SK-MEL-5 (cell line): ENCODE measurements at regions not wholly inside any gene's neighbourhood (a gene's known extent, or its start where the extent isn't known, plus 50 kb on each side); places are given as distances from the start of the nearest gene placed in this dataset.

Source experiments
- DNase-seq: peaks from one replicate; pipeline ENCODE4 v3.0.0-alpha.2; 2016; ENCODE audit warnings: low read depth, low spot score
- in situ Hi-C: cut with HindIII; loops from 2 replicates; pipeline ENCODE4 v1.10.0; 2016; ENCODE audit warnings: low sequenced_read_pairs, high pct_unique_total_duplicates, low pct_unique_long_range_greater_than_20kb

DNA sequence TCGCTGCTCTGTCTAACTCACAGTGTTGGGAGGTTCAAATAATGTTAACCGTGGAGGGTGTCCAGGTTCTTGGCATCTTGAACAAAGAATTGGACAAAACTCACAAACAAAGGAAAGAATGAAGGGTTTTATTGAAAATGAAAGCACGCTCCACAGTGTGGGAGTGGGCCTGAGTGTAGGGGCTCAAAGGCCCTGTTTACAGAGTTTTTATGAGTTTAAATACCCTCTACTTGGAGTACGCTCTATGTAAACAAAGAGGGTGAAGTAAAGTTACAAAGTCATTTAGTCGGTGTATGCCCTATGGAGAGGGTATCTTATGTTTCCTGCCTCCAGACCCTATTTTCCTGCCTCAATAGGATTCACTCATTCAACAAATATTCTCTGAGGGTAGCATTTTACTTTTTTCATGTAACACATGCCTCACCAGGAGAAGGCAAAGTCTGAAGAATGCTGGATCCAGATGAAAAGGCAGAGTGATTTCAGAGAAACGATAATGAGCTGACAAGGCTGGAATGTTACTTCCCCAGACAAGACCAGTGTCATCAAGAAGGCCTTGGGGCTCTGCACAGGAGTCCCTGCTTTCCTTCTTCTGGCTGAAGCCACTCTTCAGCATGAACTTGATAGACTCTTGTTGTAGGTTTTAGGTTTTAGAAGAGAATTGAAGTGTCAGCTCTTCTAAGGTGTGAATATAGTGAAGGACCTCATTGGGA, 163.6 kb downstream of the FAM43A start:
- no peak for DNase-seq
- in situ Hi-C loops = no loop called here

DNA sequence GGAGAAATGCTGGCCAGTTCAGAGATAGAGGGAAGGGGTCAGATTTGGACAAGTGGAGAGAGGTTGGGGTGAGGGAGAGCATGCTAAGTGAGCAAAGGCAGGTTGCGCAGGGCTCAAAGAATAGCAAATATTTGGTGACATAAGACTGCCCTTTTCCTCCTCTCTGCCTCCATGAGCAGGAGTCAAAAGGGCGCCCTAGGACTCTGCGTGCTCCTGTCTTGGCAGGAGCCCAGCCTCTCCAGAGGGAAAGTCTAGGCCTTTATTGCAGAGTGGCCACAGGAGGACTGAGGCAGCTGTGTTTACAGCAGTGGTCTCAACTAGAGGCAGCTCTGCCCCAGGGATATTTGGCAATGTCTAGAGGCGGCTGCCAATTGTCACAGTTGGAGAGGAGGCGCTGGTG, 165.6 kb downstream of the FAM43A start:
- no peak for DNase-seq
- in situ Hi-C loops = no loop called here

DNA sequence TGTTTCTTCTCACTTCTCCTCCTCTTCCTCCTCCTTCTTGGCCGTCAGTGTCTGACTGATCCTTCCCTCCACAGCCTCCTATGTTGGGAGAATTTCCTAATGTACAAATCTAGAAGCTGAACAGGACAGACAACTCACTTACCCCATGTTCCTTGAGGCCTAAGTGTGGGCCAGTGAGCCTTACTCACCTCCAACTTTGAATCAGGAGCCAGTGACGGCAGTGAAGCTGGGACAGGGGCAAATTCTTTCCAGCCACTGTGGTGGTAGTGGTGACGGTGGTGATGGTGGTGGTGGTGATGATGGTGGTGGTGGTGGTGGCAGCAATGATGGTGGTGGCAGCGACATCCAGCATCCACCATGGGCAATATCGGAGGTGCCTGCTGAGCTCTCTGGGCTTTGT, 166.3 kb downstream of the FAM43A start:
- in situ Hi-C loops = no loop called here
- DNase-seq = no peak

DNA sequence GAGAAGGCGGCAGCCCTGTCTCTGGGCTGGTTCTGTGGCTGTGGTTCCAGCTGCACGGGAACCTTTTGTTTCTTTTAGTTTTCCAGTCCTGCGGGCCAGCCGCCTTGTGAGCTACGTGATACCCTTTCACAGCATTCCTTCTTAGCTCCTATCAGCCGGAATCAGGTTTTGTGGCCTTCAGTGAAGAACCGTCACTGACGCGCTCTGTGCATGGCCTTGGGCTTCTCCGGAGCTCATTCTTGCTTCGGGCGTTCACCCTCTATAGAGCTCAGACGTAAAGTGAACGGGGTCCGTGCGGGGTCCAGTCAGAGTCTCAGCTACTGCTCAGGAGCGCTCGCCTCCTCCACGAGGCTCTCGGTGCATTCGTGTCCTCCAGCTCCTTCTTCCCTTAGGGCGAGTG, 166.7 kb downstream of the FAM43A start:
- DNase-seq = no peak
- in situ Hi-C loops = no loop called here

DNA sequence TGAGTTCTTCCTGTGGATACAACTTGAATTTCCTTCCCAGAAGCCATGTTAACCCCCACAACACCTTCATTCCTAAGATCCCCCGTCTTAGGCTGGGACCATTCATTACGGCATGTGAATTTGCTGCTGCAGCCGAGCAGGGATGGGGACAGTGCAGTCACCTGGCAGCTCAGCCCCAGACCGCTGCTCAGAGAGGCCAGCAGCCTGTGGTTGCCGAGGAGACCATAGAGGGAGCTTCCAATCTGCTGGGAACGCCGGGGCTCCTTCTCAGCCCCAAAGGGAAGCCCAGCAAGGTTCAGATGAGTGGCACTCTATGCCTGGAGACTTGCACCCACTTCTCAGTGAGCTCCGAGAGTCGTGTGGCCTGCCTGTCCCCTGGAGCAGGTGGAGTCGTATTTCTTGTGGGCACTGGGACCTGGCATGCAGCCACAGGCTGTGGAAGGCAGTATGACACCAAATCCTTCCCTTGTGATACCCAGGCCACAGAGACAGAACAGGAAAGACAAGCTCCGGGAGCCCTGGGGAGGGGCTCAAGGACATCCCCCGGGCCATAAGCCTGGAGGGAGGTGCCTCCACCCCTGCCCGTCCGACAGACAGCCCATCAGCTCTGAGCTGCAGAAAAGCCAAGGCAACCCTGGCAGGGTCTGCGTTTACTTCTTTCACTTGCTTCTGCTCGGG, 167.3 kb downstream of the FAM43A start:
- in situ Hi-C loops = no loop called here
- no peak for DNase-seq

DNA sequence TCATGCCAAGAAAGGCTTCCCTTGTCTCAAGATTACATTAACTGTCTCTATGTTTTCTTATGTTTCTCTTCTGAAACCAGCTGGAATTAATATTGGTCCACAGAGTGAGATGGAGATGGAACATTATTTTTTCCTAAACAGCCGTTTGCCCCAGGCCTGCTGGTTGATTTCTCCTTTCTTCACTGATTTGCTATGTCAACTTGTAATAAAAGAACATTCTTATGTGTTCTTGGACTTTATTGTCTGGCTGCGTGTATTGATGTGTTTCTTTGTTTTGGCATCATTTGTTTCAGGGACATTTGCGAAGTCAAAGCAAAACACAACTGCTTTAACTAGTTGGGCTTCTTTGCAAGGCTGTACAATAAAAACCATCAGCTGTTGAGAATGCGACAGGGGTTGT, 168.5 kb downstream of the FAM43A start:
- in situ Hi-C loops = no loop called here

DNA sequence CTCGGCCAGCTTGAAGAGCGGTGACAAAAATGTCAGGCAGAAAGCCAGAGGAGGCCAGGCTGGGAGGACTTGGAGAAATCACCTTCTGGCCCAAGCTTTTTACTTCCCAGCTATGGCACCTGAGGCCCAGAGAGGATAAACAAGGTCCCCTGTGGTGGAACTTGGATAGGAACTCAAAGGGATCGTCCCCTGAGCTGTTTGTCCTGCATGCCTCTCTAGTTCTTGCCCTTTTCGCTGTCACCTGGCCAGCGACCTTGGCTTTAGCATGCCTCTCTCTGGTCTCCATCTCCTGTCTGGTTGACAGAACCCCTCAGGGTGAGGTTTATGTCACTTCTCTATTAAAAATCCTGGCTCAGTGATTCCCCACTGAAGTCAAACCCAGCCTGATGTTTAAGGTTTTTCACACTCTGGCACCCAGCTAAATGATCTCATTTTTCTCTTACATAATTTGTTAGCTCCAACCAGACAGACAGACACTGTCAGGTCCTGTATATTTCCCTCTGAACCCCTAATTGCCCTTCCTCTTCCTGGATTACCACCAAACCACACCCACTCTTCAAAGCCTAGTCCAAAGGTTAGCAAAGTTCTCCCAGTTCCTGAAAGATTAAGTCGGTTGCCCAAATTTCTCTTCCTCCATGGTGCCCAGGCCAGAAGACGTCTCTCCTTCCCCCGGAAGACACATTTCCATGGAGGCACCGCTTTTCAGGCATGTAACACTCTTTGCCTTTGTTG, 169.1 kb downstream of the FAM43A start:
- no peak for DNase-seq
- in situ Hi-C loops = no loop called here

More for the DNA sequence above, 168.5 kb downstream of the FAM43A start:
- DNase-seq = no peak

DNA sequence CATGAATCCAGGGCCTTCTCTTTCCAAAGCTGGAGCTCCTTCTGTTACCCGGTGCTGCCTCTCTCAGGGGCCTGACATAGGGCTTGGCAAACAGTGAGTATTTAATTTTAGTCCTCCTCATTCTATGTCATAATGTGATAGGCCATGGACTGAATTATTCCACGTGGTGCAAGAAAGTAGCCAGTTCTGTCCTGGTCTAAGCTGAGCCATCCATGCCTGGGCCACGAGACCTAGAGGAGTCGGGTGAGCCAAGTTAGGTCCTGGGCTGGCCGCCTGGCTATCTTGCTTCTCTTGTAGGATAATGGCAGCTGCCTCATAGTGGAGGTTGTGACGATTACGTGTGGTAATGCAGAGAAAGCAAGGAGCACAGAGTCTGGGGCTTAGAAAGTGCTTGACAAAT, 170.6 kb downstream of the FAM43A start:
- in situ Hi-C loops = no loop called here
- DNase-seq = no peak

DNA sequence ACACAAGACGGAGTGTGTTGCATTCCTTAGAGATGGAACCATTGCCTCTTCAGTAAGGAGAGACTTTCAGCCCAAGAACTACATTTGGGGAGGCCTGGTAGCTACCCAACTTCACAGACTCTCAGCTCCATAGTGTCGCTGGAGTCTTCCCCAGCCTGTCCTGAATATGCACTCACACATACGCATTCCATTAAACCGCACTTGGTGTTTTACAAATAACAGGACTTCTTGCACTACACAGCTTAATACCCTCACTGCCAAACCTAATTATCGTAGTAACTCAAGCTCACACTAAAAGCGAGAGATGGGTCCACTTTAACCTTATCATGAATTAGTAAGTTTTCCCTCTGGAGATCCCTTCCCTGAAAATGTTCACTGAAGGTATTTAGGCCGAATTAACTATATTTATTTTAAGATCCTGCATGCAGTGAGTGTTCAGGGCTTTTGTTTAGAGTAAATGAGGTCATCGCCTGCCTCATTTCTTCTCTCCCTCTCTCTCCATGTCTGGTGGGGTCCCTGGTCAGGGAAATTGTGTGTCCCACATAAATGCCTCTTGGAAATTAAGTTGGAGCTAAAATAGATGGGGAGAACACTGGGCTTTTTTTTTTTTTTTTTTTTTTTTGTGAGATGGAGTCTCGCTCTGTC, 171.9 kb downstream of the FAM43A start:
- no peak for DNase-seq
- in situ Hi-C loops = no loop called here

DNA sequence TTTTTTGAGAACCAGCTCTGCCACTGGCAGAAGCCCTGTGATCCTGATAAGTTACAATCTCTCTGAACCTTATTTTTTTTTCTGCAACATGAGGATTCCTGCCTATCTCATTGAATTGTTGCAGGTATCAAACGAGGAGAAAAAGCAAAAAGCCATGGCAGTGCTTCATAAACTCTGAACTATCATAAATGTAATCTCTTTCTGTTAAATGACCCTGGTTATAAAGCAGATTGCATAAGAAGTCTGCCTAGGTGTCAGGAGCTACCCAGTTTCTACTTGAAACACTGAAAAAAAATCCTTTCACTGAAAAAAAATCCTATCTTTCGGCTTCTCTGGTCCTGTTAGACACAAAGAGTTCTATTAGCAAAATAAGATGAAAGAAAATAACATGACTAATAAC, 172.7 kb downstream of the FAM43A start:
- no peak for DNase-seq
- in situ Hi-C loops = no loop called here

DNA sequence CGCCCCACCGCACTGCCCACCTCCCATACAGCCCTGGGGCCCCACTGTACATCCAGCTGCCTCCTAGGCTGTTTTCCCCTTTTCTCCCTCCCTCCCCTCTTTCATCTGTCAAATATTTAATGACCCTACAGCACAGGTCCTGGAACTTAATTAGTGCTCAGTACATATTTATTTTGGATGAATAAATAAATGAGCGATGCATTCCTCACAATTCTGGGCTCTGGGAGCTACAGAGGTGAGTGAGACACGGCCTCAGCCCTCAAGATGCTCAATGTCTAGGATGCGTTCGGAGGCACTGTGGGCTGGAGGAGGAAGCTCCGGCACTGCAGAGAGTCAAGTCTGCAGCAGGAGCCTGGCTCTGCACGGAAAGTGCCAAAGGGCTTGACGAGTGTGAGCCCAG, 175.0 kb downstream of the FAM43A start:
- no peak for DNase-seq
- in situ Hi-C loops = no loop called here

DNA sequence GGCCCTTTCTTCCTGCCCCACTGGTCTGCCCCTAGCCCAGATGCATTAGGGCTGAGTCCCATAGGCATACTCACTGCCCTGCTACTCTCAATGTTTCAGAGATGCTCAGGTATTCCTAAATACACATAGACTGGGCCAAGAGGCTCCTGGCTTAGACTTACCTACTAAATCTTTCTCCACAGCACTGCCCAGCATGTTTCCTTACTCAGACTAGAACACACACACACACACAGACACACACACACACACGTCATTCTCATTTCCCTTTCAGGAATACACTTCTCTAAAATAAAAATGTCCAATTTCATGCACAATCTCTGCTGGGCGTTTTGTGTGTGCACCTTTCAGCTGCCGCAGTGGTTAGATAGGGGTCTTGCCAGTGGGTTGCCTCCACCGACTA, 175.7 kb downstream of the FAM43A start:
- in situ Hi-C loops = no loop called here
- no peak for DNase-seq

DNA sequence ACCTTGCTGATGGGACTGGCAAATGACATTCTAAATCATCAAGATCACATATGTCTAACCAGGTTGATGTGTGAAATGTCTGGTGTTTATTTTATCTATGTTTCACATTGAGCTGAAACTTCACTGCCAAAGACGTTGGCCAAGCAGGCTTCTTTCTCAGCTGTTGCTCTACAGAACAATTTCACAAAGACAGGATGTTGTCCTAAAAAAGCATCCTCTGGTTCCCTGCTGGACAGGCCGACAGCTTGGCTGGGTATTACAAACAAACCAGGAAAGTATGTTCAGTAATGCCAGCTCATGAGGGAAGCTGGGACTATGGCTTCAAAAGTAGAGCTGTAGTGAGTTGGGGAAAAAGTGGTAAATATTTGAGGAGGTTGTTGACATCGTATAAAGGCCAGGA, 179.4 kb downstream of the FAM43A start:
- no peak for DNase-seq
- in situ Hi-C loops = no loop called here

DNA sequence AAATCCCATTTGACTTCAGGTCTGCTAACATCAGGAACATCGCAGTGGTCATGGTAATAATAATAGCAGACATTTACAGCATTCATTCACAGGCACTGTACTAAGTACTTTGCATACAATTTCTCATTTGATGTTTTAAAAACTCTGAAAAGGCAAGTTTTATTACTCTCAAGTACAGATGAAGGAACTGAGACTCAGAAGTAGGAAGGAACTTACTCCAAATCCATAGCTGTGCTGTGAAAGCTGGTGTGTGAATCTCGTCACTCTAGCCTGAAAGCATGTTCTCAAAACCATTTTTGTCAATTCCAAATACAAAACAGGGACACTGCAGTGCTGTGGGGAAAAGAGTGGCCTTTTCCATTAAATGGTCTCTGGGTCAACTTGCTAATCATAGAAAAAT, 179.9 kb downstream of the FAM43A start:
- in situ Hi-C loops = no loop called here

DNA sequence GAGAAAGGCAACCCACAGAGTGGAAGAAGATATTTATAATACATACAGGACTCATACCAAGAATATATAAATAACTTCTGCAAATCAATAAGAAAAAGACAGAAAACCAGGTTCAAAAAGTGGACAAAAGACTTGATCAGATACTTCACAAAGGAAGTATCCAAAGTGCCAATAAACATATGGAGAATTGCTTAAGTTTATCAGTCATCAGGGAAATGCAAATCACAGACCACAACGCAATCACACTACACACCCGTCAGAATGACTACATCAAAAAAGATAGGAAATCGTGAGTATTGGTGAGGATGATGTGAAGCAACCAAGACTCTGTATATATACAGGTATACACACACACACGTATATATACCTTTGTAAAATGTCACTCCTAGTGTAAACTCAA, 180.6 kb downstream of the FAM43A start:
- in situ Hi-C loops = no loop called here
- DNase-seq = no peak

More for the DNA sequence above, 179.9 kb downstream of the FAM43A start:
- no peak for DNase-seq

DNA sequence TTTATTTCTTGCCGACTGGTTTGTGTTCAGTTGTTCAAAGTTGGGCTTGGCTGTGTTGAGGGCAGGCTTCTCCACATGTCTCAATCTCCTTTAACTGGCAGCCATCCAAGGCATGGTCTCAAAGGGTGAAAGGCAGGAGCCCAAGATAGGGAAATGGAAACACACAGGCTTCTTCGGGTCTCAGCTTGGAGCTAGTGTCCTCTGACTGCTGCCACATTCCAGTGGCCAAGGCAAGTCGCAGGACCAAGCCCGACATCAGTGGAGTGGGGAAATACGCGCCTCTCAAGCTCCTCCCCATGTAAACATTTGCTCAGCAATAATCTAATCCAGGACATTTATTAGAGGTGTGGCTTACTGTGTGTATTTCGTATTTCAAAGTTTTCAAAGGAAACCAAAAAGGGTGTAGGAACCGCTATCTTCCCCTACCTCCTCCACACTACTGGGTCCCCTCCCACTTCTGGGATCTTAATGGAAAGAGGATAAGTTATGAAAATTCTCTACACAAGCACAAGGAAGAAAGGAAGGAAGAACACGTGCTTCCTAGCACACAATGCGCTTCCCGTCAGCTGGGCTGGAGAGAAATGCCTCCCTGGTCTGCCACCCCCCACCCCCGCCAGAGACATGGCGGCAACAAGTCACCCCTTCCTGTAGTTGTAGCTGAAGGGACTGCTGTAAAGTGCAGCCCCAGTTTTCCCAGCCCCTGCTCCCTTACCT, 181.7 kb downstream of the FAM43A start:
- in situ Hi-C loops = no loop called here
- no peak for DNase-seq

DNA sequence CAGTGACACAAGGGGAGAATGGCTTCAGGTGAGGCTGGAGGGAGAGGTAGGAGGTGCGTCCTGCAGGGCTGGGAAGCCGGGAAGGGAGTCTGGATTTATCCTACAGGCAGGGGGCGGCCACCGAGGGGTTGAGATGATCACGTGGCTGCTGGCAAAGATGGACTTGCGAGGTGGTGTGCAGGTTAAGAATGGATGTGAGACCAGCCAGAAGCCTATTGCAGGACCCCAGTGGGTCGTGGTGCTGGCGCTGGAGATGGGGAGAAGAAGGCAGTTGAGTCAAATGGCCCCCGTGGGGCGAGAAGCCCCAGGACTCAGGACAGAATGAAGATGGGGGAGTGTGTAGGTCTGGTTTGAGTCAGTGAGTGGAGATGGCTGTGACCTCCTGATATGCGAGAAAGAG, 183.1 kb downstream of the FAM43A start:
- in situ Hi-C loops = no loop called here

More for the DNA sequence above, 183.1 kb downstream of the FAM43A start:
- DNase-seq = no peak
